K562 (cell line): ENCODE measurements at regions not wholly inside any gene's neighbourhood (a gene's known extent, or its start where the extent isn't known, plus 50 kb on each side); places are given as distances from the start of the nearest gene placed in this dataset.

ENCODE experiments used
- ATAC-seq: fragments of 200-7000 bp; cut with Tn5 transposase; 3 replicates; pipeline ENCODE4 v1.9.1; 2020; ENCODE audit warnings: moderate library complexity
- BruUV-seq: library from RNA; stranded (reverse); fragments of 400-500 nt; replicated peaks from 2 replicates; lab custom pipeline; 2021; lab: Mats Ljungman, UMichigan
- CTCF ChIA-PET: fragments of 300-600 bp; formaldehyde crosslinking; extraction: SDS; loops from one replicate; lab custom pipeline; 2021; ENCODE audit warnings: low intra/inter-chr PET ratio; lab: Yijun Ruan, JAX
- POLR2A ChIA-PET: fragments of 300-600, 350-650 bp; sonication (Branson Sonifier 250); formaldehyde crosslinking; extraction: SDS; loops from one replicate; lab custom pipeline; 2021; ENCODE audit warnings: antibody characterized with exemption, inconsistent platforms; lab: Yijun Ruan, JAX
- DNase-seq, 4 experiments: peaks; one replicate each; pipeline versions ENCODE4 v3.0.0 to v3.0.0-alpha.2; 2011 to 2018; ENCODE audit warnings: low spot score in 3 of 4, mixed read lengths in 3 of 4; ENCODE audit errors: extremely low read depth in 1 of 4
- FAIRE-seq: peaks from 2 replicates; lab custom pipeline; 2011; peaks lifted over from hg19 to GRCh38; lab: Jason Lieb, UNC
- H2AFZ ChIP-seq: 2 replicates; pipeline ENCODE4 v1.6.0; 2011; ENCODE audit warnings: low read depth, low read length, control low read depth, inconsistent platforms
- H3K27ac ChIP-seq: fragments of 200-600 bp; 3 replicates; pipeline ENCODE4 v1.8.0; 2011; ENCODE audit warnings: low read depth, mild to moderate bottlenecking, control low read depth, inconsistent platforms, low read length, moderate library complexity, mixed read lengths; ENCODE audit errors: extremely low read depth
- H3K27me3 ChIP-seq, 2 experiments: fragments of 300-600 bp in 1 of 2; 2 replicates in 1 of 2; 3 replicates in 1 of 2; pipeline versions ENCODE4 v1.6.0 to v1.8.0; 2011; ENCODE audit warnings: inconsistent platforms in 2 of 2, low read length in 2 of 2, mild to moderate bottlenecking in 1 of 2, mixed read lengths in 1 of 2, moderate library complexity in 1 of 2; ENCODE audit not compliant: control insufficient read depth in 2 of 2, insufficient read depth in 2 of 2
- H3K36me3 ChIP-seq: fragments of 300-600 bp; 3 replicates; pipeline ENCODE4 v1.8.0; 2011; ENCODE audit warnings: mild to moderate bottlenecking, low read length, inconsistent platforms; ENCODE audit not compliant: control insufficient read depth, insufficient read depth
- H3K4me1 ChIP-seq, 2 experiments: fragments of 200-600 bp in 1 of 2; replicated peaks in 1 of 2; 2 replicates in 1 of 2; 3 replicates in 1 of 2; pipeline versions ENCODE4 v1.5.1 to v1.8.0; 2011; ENCODE audit warnings: inconsistent platforms in 2 of 2, low read length in 2 of 2, mild to moderate bottlenecking in 1 of 2, mixed read lengths in 1 of 2, moderate library complexity in 1 of 2; ENCODE audit not compliant: control insufficient read depth in 2 of 2, insufficient read depth in 2 of 2
- H3K4me2 ChIP-seq: 2 replicates; pipeline ENCODE4 v1.6.1; 2011; ENCODE audit warnings: low read length, control low read depth, inconsistent platforms, mixed read lengths; ENCODE audit not compliant: insufficient read depth
- H3K4me3 ChIP-seq: fragments of 200-600 bp; sonication (generic), shearing (Covaris generic); 2 replicates; pipeline ENCODE4 v1.5.1; 2016; ENCODE audit warnings: control low read depth, inconsistent platforms
- H3K79me2 ChIP-seq: fragments of 200-600 bp; 3 replicates; pipeline ENCODE4 v1.8.0; 2011; ENCODE audit warnings: low read length, inconsistent platforms; ENCODE audit not compliant: control insufficient read depth, insufficient read depth
- H3K9ac ChIP-seq, 2 experiments: 2 replicates each; pipeline versions ENCODE4 v1.6.0 to v1.6.1; 2011; ENCODE audit warnings: low read depth in 2 of 2, low read length in 2 of 2, control low read depth in 1 of 2, inconsistent platforms in 1 of 2, mild to moderate bottlenecking in 1 of 2, mixed read lengths in 1 of 2; ENCODE audit not compliant: insufficient read depth in 1 of 2
- H3K9me1 ChIP-seq: one replicate; pipeline ENCODE4 v1.6.0; 2011; ENCODE audit warnings: inconsistent platforms, mild to moderate bottlenecking, low read length, moderate library complexity; ENCODE audit not compliant: control insufficient read depth, insufficient read depth
- H3K9me3 ChIP-seq: replicated peaks from 2 replicates; pipeline ENCODE4 v1.5.1; 2011; ENCODE audit warnings: low read depth, low read length, inconsistent platforms; ENCODE audit not compliant: control insufficient read depth, insufficient read depth
- H4K20me1 ChIP-seq: replicated peaks from 2 replicates; pipeline ENCODE4 v1.6.1; 2011; ENCODE audit warnings: low read length, inconsistent platforms, mixed read lengths; ENCODE audit not compliant: control insufficient read depth, insufficient read depth
- CUX1 ChIP-seq: fragments of 200-800 bp; sonication (Bioruptor generic); IDR thresholded peaks from 2 replicates; pipeline ENCODE4 v1.6.1; 2016; ENCODE audit warnings: missing genetic modification characterization, missing compliant biosample characterization
- RREB1 ChIP-seq: fragments of 250-450 bp; sonication (Bioruptor Pico); IDR thresholded peaks from 2 replicates; pipeline ENCODE4 v1.4.0; 2020
- SMC3 ChIP-seq: conservative IDR thresholded peaks from 2 replicates; pipeline ENCODE4 v1.6.1; 2011; ENCODE audit warnings: low read depth, low read length, improper control_type of control experiment; ENCODE audit not compliant: insufficient read depth
- U2AF2 ChIP-seq: fragments of 200-400 bp; formaldehyde crosslinking; optimal IDR thresholded peaks from 2 replicates; pipeline ENCODE3; 2017; ENCODE audit warnings: low read depth, mild to moderate bottlenecking, low read length
- ZBTB49 ChIP-seq: sonication (generic); formaldehyde crosslinking; IDR thresholded peaks from 2 replicates; pipeline ENCODE4 v1.8.0; 2022; ENCODE audit warnings: missing genetic modification reagents, mild to moderate bottlenecking, borderline replicate concordance
- ZNF311 ChIP-seq: fragments of 250-450 bp; sonication (Bioruptor Pico); IDR thresholded peaks from 2 replicates; pipeline ENCODE4 v1.4.0; 2020; ENCODE audit warnings: mild to moderate bottlenecking, moderate library complexity
- ZNF717 ChIP-seq: fragments of 250-450 bp; sonication (Bioruptor Pico); IDR thresholded peaks from 2 replicates; pipeline ENCODE4 v1.5.0; 2021
- ZNF76 ChIP-seq: fragments of 250-450 bp; sonication (Bioruptor Pico); IDR thresholded peaks from 2 replicates; pipeline ENCODE4 v1.4.0; 2020; ENCODE audit warnings: mild to moderate bottlenecking, moderate library complexity, borderline replicate concordance
- WGBS: fragments of 100-300 bp; shearing (Covaris generic); methylation state at CpG from one replicate; pipeline ENCODE4 v1.1.6; 2016; ENCODE audit warnings: low coverage, mixed read lengths; ENCODE audit not compliant: insufficient coverage; ENCODE audit errors: missing lambda C conversion rate; 5-methylcytosine and 5-hydroxymethylcytosine counted together
- in situ Hi-C: fragments of 300-500 bp; cut with MboI; formaldehyde crosslinking; loops from 4 replicates; pipeline ENCODE4 v1.15.0; 2018; ENCODE audit warnings: inconsistent platforms, mixed read lengths
- intact Hi-C: fragments of 100-400 bp; cut with micrococcal nuclease; formaldehyde crosslinking; loops from 2 replicates; pipeline ENCODE4 v1.14.2; 2022

GRCh38 chr15:47404877-47405276 is 312.4 kb upstream of the SEMA6D start:
- in situ Hi-C loops (no loop called here), intact Hi-C loops (no loop called here)
- ATAC-seq, result no peak
- TF ChIP-seq ZNF76 (CRISPR knock-in tag) (no peak), ZNF311 (CRISPR knock-in tag) (no peak), ZBTB49 (no peak), ZNF717 (CRISPR knock-in tag) (no peak), CUX1 (CRISPR knock-in tag) (no peak), SMC3 (no peak), RREB1 (no peak), U2AF2 (no peak)

More at GRCh38 chr15:47404877-47405276, 312.4 kb upstream of the SEMA6D start:
- H3K9me3 ChIP-seq, result no peaks in the 10 kb centered on the region
- no peaks in the 10 kb centered on the region for H4K20me1 ChIP-seq
- FAIRE-seq (no peak), DNase-seq (no peak)
- no peaks in the 10 kb centered on the region for H3K27me3 ChIP-seq
- no peaks in the 10 kb centered on the region for H3K9me1 ChIP-seq
- POLR2A ChIA-PET, result no interaction called here
- no peak overlapping the region for H2AFZ ChIP-seq
- H3K4me2 ChIP-seq, result no peak overlapping the region
- no peaks in the 10 kb centered on the region for H3K4me1 ChIP-seq
- no peak overlapping the region for H3K9ac ChIP-seq
- H3K4me3 ChIP-seq, result no peak overlapping the region
- WGBS, result 0% methylated on average over 3 of the region's 3 CpGs
- no TSS peak for BruUV-seq
- H3K79me2 ChIP-seq, result no peaks in the 10 kb centered on the region
- H3K36me3 ChIP-seq, result no peaks in the 10 kb centered on the region
- H3K27ac ChIP-seq, result no peak overlapping the region
- CTCF ChIA-PET, result no interaction called here
